T-helper 2 cell treated with Interferon-gamma antibody and Interleukin-4, amounts not matched to agents 5 μg/mL and 100 μg/mL, for 36 hours (primary cell): ENCODE measurements at regions not wholly inside any gene's neighbourhood (a gene's known extent, or its start where the extent isn't known, plus 50 kb on each side); places are given as distances from the start of the nearest gene placed in this dataset.

Experiments
- DNase-seq: peaks from one replicate; pipeline ENCODE4 v3.0.0; 2021; ENCODE audit warnings: low spot score
- H3K27ac Mint-ChIP-seq: one replicate; pipeline ENCODE4 v1.8.0; 2021; ENCODE audit warnings: mild to moderate bottlenecking, mixed read lengths
- H3K27me3 Mint-ChIP-seq: one replicate; pipeline ENCODE4 v1.8.0; 2021; ENCODE audit warnings: low read depth, mixed read lengths
- H3K36me3 Mint-ChIP-seq: one replicate; pipeline ENCODE4 v1.8.0; 2021; ENCODE audit warnings: low read depth, mixed read lengths
- H3K4me1 Mint-ChIP-seq: one replicate; pipeline ENCODE4 v1.8.0; 2021; ENCODE audit warnings: low read depth, mixed read lengths
- H3K4me3 Mint-ChIP-seq: one replicate; pipeline ENCODE4 v1.8.0; 2022; ENCODE audit warnings: mild to moderate bottlenecking, moderate library complexity, mixed read lengths
- H3K9me3 Mint-ChIP-seq: one replicate; pipeline ENCODE4 v1.8.0; 2021; ENCODE audit warnings: mixed read lengths

- DNase-seq, result no peak
- no peaks in the 10 kb centered on the region for H3K27me3 Mint-ChIP-seq
- no peaks in the 10 kb centered on the region for H3K36me3 Mint-ChIP-seq
- no peak overlapping the region for H3K27ac Mint-ChIP-seq
- peaks cover 21% of the 10 kb centered on the region for H3K9me3 Mint-ChIP-seq
- H3K4me1 Mint-ChIP-seq, result no peaks in the 10 kb centered on the region
- no peak overlapping the region for H3K4me3 Mint-ChIP-seq
These were observed 638.6 kb downstream of the SEMA5A start for GRCh38 chr5:8907168-8907868.

GRCh38 chr5:8908055-8908683 is 637.7 kb downstream of the SEMA5A start:
- H3K27me3 Mint-ChIP-seq, result no peaks in the 10 kb centered on the region
- DNase-seq, result no peak
- no peaks in the 10 kb centered on the region for H3K4me1 Mint-ChIP-seq
- H3K27ac Mint-ChIP-seq, result no peak overlapping the region
- H3K9me3 Mint-ChIP-seq, result peaks cover 18% of the 10 kb centered on the region
- no peaks in the 10 kb centered on the region for H3K36me3 Mint-ChIP-seq
- no peak overlapping the region for H3K4me3 Mint-ChIP-seq

GRCh38 chr5:8912106-8912505 is 633.8 kb downstream of the SEMA5A start:
- H3K4me3 Mint-ChIP-seq, result no peak overlapping the region
- no peak for DNase-seq
- H3K4me1 Mint-ChIP-seq, result no peaks in the 10 kb centered on the region
- H3K27me3 Mint-ChIP-seq, result no peaks in the 10 kb centered on the region
- H3K9me3 Mint-ChIP-seq, result peaks cover 13% of the 10 kb centered on the region
- no peak overlapping the region for H3K27ac Mint-ChIP-seq
- H3K36me3 Mint-ChIP-seq, result no peaks in the 10 kb centered on the region

GRCh38 chr5:8913522-8913921 is 632.4 kb downstream of the SEMA5A start:
- H3K4me3 Mint-ChIP-seq, result no peak overlapping the region
- no peaks in the 10 kb centered on the region for H3K27me3 Mint-ChIP-seq
- H3K4me1 Mint-ChIP-seq, result no peaks in the 10 kb centered on the region
- H3K36me3 Mint-ChIP-seq, result no peaks in the 10 kb centered on the region
- no peak for DNase-seq
- no peak overlapping the region for H3K27ac Mint-ChIP-seq
- peaks cover 13% of the 10 kb centered on the region for H3K9me3 Mint-ChIP-seq

GRCh38 chr5:8919096-8919495 is 626.8 kb downstream of the SEMA5A start:
- H3K36me3 Mint-ChIP-seq, result no peaks in the 10 kb centered on the region
- no peak overlapping the region for H3K27ac Mint-ChIP-seq
- no peaks in the 10 kb centered on the region for H3K4me1 Mint-ChIP-seq
- H3K27me3 Mint-ChIP-seq, result no peaks in the 10 kb centered on the region
- no peak for DNase-seq
- peaks cover 4% of the 10 kb centered on the region for H3K9me3 Mint-ChIP-seq
- no peak overlapping the region for H3K4me3 Mint-ChIP-seq

- H3K4me1 Mint-ChIP-seq, result no peaks in the 10 kb centered on the region
- H3K27me3 Mint-ChIP-seq, result no peaks in the 10 kb centered on the region
- H3K36me3 Mint-ChIP-seq, result no peaks in the 10 kb centered on the region
- no peak for DNase-seq
- peaks cover 19% of the 10 kb centered on the region for H3K9me3 Mint-ChIP-seq
- no peak overlapping the region for H3K4me3 Mint-ChIP-seq
- no peak overlapping the region for H3K27ac Mint-ChIP-seq
These were observed 622.3 kb downstream of the SEMA5A start for GRCh38 chr5:8923526-8923925.

GRCh38 chr5:8924054-8924793 is 621.7 kb downstream of the SEMA5A start:
- Mint-ChIP-seq H3K36me3 (no peaks in the 10 kb centered on the region), H3K9me3 (peaks cover 19% of the 10 kb centered on the region), H3K4me1 (no peaks in the 10 kb centered on the region), H3K27ac (no peak overlapping the region), H3K27me3 (no peaks in the 10 kb centered on the region), H3K4me3 (no peak overlapping the region)
- DNase-seq, result no peak

GRCh38 chr5:8930021-8930420 is 615.9 kb downstream of the SEMA5A start:
- Mint-ChIP-seq H3K27me3 (no peaks in the 10 kb centered on the region), H3K27ac (no peak overlapping the region), H3K4me1 (no peaks in the 10 kb centered on the region), H3K9me3 (peaks cover 46% of the 10 kb centered on the region), H3K4me3 (no peak overlapping the region), H3K36me3 (no peaks in the 10 kb centered on the region)
- no peak for DNase-seq

GRCh38 chr5:8934455-8934854 is 611.4 kb downstream of the SEMA5A start:
- Mint-ChIP-seq H3K4me1 (no peaks in the 10 kb centered on the region), H3K36me3 (no peaks in the 10 kb centered on the region), H3K9me3 (peaks cover 70% of the 10 kb centered on the region), H3K27ac (no peak overlapping the region), H3K27me3 (no peaks in the 10 kb centered on the region), H3K4me3 (no peak overlapping the region)
- DNase-seq, result no peak

GRCh38 chr5:8940934-8941333 is 604.9 kb downstream of the SEMA5A start:
- Mint-ChIP-seq H3K27me3 (no peaks in the 10 kb centered on the region), H3K4me3 (no peak overlapping the region), H3K27ac (no peak overlapping the region), H3K4me1 (no peaks in the 10 kb centered on the region), H3K36me3 (no peaks in the 10 kb centered on the region), H3K9me3 (peaks cover 56% of the 10 kb centered on the region)
- no peak for DNase-seq

GRCh38 chr5:8943301-8943700 is 602.6 kb downstream of the SEMA5A start:
- Mint-ChIP-seq H3K4me1 (no peaks in the 10 kb centered on the region), H3K9me3 (peaks cover 53% of the 10 kb centered on the region), H3K36me3 (no peaks in the 10 kb centered on the region), H3K27ac (no peak overlapping the region), H3K27me3 (no peaks in the 10 kb centered on the region), H3K4me3 (no peak overlapping the region)
- no peak for DNase-seq

- Mint-ChIP-seq H3K27ac (no peak overlapping the region), H3K36me3 (no peaks in the 10 kb centered on the region), H3K4me1 (no peaks in the 10 kb centered on the region), H3K4me3 (no peak overlapping the region), H3K27me3 (no peaks in the 10 kb centered on the region), H3K9me3 (peaks cover 51% of the 10 kb centered on the region)
- no peak for DNase-seq
These were observed 601.9 kb downstream of the SEMA5A start for GRCh38 chr5:8944005-8944404.

- DNase-seq, result no peak
- H3K9me3 Mint-ChIP-seq, result peaks cover 45% of the 10 kb centered on the region
- H3K36me3 Mint-ChIP-seq, result no peaks in the 10 kb centered on the region
- no peaks in the 10 kb centered on the region for H3K27me3 Mint-ChIP-seq
- H3K4me3 Mint-ChIP-seq, result no peak overlapping the region
- H3K27ac Mint-ChIP-seq, result no peak overlapping the region
- no peaks in the 10 kb centered on the region for H3K4me1 Mint-ChIP-seq
These were observed 599.9 kb downstream of the SEMA5A start for GRCh38 chr5:8945972-8946371.

- Mint-ChIP-seq H3K9me3 (peaks cover 36% of the 10 kb centered on the region), H3K36me3 (no peaks in the 10 kb centered on the region), H3K27me3 (no peaks in the 10 kb centered on the region), H3K4me3 (no peak overlapping the region), H3K4me1 (no peaks in the 10 kb centered on the region), H3K27ac (no peak overlapping the region)
- no peak for DNase-seq
These were observed 596.0 kb downstream of the SEMA5A start for GRCh38 chr5:8949908-8950307.
